T-helper 1 cell treated with Interleukin-12 subunit alpha and Interleukin-12 subunit beta and Interleukin-4 antibody, amounts not matched to agents 30 μg/mL and 1 μg/mL, for 36 hours (primary cell): ENCODE measurements at regions not wholly inside any gene's neighbourhood (a gene's known extent, or its start where the extent isn't known, plus 50 kb on each side); places are given as distances from the start of the nearest gene placed in this dataset.

Experiments
- H3K27ac Mint-ChIP-seq: one replicate; pipeline ENCODE4 v1.8.0; 2021; ENCODE audit warnings: mild to moderate bottlenecking, mixed read lengths
- H3K27me3 Mint-ChIP-seq: one replicate; pipeline ENCODE4 v1.8.0; 2021; ENCODE audit warnings: low read depth, mixed read lengths
- H3K36me3 Mint-ChIP-seq: one replicate; pipeline ENCODE4 v1.8.0; 2021; ENCODE audit warnings: low read depth, mixed read lengths
- H3K4me1 Mint-ChIP-seq: one replicate; pipeline ENCODE4 v1.8.0; 2021; ENCODE audit warnings: low read depth, mixed read lengths
- H3K4me3 Mint-ChIP-seq: one replicate; pipeline ENCODE4 v1.8.0; 2021; ENCODE audit warnings: mild to moderate bottlenecking, moderate library complexity, mixed read lengths
- H3K9me3 Mint-ChIP-seq: one replicate; pipeline ENCODE4 v1.8.0; 2021; ENCODE audit warnings: mixed read lengths

DNA sequence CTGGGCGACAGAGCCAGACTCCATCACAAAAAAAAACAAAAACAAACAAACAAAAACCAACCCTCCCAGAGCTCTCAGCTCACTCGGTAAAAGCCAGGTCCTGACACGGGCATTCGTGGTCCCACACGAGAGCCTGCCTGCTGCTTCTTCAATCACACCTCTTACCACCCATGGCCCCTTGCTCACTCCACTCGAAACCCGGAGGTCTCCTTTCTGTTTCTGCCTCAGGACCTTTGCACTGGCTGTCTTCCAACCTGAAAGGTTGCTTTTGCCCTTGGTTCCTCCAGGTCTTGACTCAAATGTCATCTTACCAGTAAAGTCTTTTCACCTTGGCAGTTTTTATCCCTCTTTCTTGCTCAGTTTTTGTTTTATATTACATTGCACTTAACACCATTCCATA, 169.6 kb downstream of the EVX1 start:
- Mint-ChIP-seq H3K4me3 (no peak overlapping the region), H3K27me3 (no peaks in the 10 kb centered on the region), H3K36me3 (no peaks in the 10 kb centered on the region)

GRCh38 chr7:27418541-27418940, 175.9 kb downstream of the EVX1 start:
- no peak overlapping the region for H3K4me3 Mint-ChIP-seq

More for the DNA sequence above, 169.6 kb downstream of the EVX1 start:
- Mint-ChIP-seq H3K27ac (no peak overlapping the region), H3K4me1 (no peaks in the 10 kb centered on the region), H3K9me3 (no peaks in the 10 kb centered on the region)

DNA sequence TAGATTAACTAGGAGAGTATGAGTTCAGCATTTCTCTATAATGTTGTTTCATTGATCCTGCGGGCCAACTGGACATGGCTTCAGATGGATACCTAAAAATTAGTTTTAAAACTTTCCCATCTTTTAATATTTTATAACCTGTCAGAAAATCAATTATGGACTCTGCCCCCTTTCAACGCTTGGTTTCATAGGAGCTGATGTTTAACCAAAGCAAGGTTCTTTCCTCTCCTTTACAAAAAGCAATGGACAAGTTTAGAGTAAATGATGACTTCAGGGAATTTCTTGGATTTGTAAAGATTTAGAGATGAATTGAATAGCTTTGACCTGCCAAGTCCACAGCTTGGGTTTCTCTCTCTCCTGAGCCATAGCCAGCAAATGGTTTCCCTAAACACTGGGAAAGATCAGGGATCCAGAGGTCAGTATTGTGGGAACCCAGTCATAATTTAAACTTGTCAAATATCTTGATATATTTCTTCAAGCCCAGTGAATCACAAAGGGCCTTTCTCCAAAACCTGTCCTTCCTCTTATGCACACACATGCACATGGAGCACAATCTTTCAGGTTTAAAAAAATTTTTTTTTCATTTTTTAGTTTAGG, 177.1 kb downstream of the EVX1 start:
- Mint-ChIP-seq H3K9me3 (no peaks in the 10 kb centered on the region), H3K36me3 (no peaks in the 10 kb centered on the region)

More at GRCh38 chr7:27418541-27418940, 175.9 kb downstream of the EVX1 start:
- Mint-ChIP-seq H3K27me3 (no peaks in the 10 kb centered on the region), H3K4me1 (no peaks in the 10 kb centered on the region), H3K27ac (no peak overlapping the region), H3K36me3 (no peaks in the 10 kb centered on the region), H3K9me3 (no peaks in the 10 kb centered on the region)

DNA sequence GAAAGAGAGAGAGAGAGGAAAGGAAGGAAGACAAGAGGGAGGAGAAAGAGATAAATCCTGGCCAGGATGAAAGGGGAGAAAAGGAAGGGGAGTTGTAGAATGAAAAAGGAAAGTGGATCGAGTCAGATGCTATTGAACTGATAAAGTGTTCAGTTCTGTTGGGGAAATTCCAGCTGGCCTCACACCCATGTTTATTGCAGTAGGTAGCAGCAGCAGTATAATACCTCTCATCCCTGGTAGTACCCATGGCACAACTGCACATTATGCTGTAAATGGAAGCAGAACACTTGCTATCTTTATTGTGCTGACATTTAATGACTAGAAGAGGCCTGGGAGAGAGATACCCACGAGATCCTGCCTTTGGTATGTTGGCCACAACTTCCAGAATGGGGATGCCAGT, 178.1 kb downstream of the EVX1 start:
- H3K4me1 Mint-ChIP-seq: no peaks in the 10 kb centered on the region
- H3K27me3 Mint-ChIP-seq: no peaks in the 10 kb centered on the region
- no peak overlapping the region for H3K27ac Mint-ChIP-seq
- no peaks in the 10 kb centered on the region for H3K36me3 Mint-ChIP-seq
- H3K9me3 Mint-ChIP-seq: no peaks in the 10 kb centered on the region
- no peak overlapping the region for H3K4me3 Mint-ChIP-seq

More for the DNA sequence above, 177.1 kb downstream of the EVX1 start:
- H3K27me3 Mint-ChIP-seq: no peaks in the 10 kb centered on the region
- H3K27ac Mint-ChIP-seq: no peak overlapping the region
- H3K4me3 Mint-ChIP-seq: no peak overlapping the region
- no peaks in the 10 kb centered on the region for H3K4me1 Mint-ChIP-seq

DNA sequence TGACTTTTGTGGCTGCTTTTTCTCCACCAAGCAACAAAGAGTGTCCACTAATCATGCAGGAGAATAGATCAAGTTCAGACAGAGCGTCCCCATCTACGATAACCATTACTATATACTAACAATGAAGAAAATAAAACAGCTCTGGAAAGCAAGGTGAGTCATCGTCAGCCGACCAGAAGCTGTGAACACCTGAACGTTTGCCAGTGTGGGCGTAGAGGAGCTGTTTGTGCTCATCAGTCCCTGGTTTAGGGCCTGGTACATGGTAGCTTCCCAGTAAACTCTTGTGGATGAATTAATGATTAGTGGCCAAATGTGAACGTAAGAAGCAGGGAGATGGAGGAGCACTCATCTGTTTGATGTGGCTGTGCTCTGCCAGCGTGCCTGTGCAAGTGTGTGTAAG, 180.7 kb downstream of the EVX1 start:
- Mint-ChIP-seq H3K27ac (no peak overlapping the region), H3K4me3 (no peak overlapping the region), H3K36me3 (no peaks in the 10 kb centered on the region), H3K4me1 (no peaks in the 10 kb centered on the region), H3K9me3 (no peaks in the 10 kb centered on the region), H3K27me3 (no peaks in the 10 kb centered on the region)

- Mint-ChIP-seq H3K4me3 (no peak overlapping the region), H3K36me3 (no peaks in the 10 kb centered on the region), H3K9me3 (no peaks in the 10 kb centered on the region), H3K27me3 (no peaks in the 10 kb centered on the region), H3K27ac (no peak overlapping the region), H3K4me1 (no peaks in the 10 kb centered on the region)
Observed at GRCh38 chr7:27423821-27424220, 181.2 kb downstream of the EVX1 start.

- Mint-ChIP-seq H3K36me3 (no peaks in the 10 kb centered on the region), H3K4me3 (no peak overlapping the region), H3K9me3 (no peaks in the 10 kb centered on the region), H3K4me1 (no peaks in the 10 kb centered on the region), H3K27me3 (no peaks in the 10 kb centered on the region), H3K27ac (no peak overlapping the region)
Observed at GRCh38 chr7:27424231-27424630, 181.6 kb downstream of the EVX1 start.

GRCh38 chr7:27424749-27425148, 182.1 kb downstream of the EVX1 start:
- Mint-ChIP-seq H3K27me3 (no peaks in the 10 kb centered on the region), H3K4me1 (no peaks in the 10 kb centered on the region), H3K4me3 (no peak overlapping the region), H3K27ac (no peak overlapping the region), H3K36me3 (no peaks in the 10 kb centered on the region), H3K9me3 (no peaks in the 10 kb centered on the region)

DNA sequence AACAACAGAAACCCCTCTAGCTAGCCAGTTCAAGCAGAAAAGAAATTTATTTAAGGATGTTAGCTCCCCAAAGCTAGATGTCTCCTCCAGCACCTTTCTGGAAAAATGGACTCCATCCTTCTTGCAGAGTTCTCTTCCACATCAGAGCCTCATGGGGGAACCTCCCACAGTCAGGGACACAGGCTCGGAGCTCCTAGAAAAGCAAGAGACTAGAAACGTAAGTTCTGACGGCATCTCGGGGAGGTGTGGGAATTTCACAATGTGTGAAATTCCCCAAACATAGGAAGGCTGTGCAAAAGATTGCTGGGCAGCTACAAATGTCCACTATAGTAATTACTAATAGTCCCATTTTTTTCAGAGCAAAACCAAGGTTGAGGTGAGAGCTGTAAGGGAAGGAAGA, 184.8 kb downstream of the EVX1 start:
- Mint-ChIP-seq H3K4me3 (no peak overlapping the region), H3K27me3 (no peaks in the 10 kb centered on the region), H3K27ac (no peak overlapping the region), H3K9me3 (no peaks in the 10 kb centered on the region), H3K4me1 (no peaks in the 10 kb centered on the region), H3K36me3 (no peaks in the 10 kb centered on the region)

DNA sequence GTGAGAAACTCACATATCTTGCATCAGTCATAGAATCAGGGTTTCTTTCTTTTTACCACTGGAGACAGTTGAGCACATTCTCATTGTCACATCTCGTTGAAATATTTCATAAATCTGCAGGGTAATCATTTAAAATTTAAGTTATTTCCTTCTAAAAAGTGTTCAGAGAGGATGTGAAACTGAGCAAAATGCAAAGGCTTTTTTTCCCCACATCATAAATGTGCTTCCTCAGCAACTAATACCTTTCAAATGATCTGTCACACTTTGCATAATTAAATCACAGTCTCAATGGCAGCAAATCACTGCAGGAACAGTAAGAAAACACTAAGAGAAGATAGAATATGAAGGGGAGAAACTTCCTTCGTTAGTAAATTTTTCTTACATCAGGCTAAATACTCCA, 187.5 kb downstream of the EVX1 start:
- Mint-ChIP-seq H3K27ac (no peak overlapping the region), H3K4me3 (no peak overlapping the region), H3K4me1 (no peaks in the 10 kb centered on the region), H3K9me3 (no peaks in the 10 kb centered on the region), H3K36me3 (no peaks in the 10 kb centered on the region), H3K27me3 (no peaks in the 10 kb centered on the region)

- Mint-ChIP-seq H3K27ac (no peak overlapping the region), H3K36me3 (no peaks in the 10 kb centered on the region), H3K4me1 (no peaks in the 10 kb centered on the region), H3K4me3 (no peak overlapping the region), H3K27me3 (no peaks in the 10 kb centered on the region), H3K9me3 (no peaks in the 10 kb centered on the region)
Observed at GRCh38 chr7:27431465-27431864, 188.9 kb downstream of the EVX1 start.

DNA sequence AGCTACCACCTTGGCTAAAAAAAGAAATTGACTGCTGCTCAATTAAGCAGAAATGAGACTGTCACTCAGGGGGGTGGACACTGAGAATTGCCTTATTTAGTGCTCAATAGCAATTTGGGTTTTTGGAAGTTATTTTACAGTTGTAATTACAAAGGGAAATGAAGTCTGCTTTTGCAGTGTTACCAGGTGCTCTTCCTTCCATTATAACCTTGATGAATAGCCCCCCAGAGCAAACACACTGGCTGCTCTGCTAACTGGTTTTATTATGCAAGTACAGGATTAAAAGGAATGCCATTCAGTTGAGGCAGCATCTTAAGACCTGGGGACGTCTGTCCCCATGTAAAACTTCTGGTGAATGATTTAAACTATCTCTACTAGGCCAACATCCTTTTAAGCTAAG, 191.0 kb downstream of the EVX1 start:
- no peak overlapping the region for H3K4me3 Mint-ChIP-seq
- H3K27me3 Mint-ChIP-seq: no peaks in the 10 kb centered on the region
- no peaks in the 10 kb centered on the region for H3K9me3 Mint-ChIP-seq
- no peaks in the 10 kb centered on the region for H3K36me3 Mint-ChIP-seq
- H3K4me1 Mint-ChIP-seq: no peaks in the 10 kb centered on the region
- no peak overlapping the region for H3K27ac Mint-ChIP-seq

GRCh38 chr7:27434756-27435400, 192.3 kb downstream of the EVX1 start:
- no peak overlapping the region for H3K4me3 Mint-ChIP-seq
- no peaks in the 10 kb centered on the region for H3K36me3 Mint-ChIP-seq
- H3K9me3 Mint-ChIP-seq: no peaks in the 10 kb centered on the region
- peaks cover 5% of the 10 kb centered on the region for H3K27me3 Mint-ChIP-seq
- H3K4me1 Mint-ChIP-seq: no peaks in the 10 kb centered on the region
- H3K27ac Mint-ChIP-seq: no peak overlapping the region

DNA sequence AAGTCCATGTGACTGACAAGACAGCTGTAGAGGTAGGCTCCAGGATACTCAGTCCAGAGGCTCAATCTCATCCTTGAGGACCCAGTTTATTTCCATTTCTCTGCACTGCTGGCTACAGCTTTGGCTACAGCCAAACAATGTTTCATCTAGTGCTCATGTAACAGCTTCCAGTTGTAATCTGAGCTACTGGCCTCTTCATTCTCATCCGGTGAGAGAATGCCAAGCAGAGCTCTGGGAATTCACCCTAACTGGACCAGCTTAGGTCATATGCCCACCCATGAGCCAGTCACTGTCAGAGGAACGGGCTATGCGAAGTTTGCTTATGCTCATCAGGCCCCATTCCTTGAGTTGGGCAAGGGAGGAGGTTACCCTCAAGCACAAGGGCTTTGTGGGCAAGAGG, 192.9 kb downstream of the EVX1 start:
- Mint-ChIP-seq H3K4me1 (no peaks in the 10 kb centered on the region), H3K4me3 (no peak overlapping the region), H3K9me3 (no peaks in the 10 kb centered on the region), H3K36me3 (no peaks in the 10 kb centered on the region), H3K27me3 (peaks cover 5% of the 10 kb centered on the region), H3K27ac (no peak overlapping the region)

DNA sequence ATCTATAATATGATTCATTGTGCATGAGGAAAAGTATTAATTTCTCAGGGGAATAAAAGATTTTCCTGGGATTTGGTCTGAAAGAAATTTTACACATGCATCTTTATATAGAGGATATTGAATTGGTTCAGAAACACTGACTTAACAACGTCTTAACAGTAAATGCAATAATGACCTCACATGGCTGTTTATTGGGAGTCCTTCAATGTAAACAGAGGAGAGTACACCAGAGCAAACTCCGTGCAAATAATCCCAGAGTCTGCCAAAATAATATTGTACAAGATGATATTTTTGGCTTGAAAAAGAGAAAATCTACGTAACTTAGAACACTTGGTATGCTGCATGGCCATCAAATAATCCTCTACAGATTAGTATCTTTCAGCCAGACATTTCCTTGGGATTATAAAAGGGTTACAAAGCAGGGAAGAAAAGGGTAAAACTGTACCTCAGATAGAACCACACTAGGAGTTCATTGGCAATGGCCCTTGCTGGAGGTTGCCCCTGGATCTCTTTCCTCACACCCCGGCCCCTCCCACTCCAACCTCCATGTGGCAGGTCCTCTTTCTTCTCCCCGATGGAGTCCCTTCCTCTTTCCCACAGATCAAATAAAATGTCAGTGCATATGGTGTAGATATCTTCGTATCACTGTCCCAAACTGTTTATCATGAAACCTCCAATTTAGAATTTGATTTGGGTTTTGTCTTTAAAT, 196.4 kb downstream of the EVX1 start:
- no peak overlapping the region for H3K27ac Mint-ChIP-seq
- no peaks in the 10 kb centered on the region for H3K4me1 Mint-ChIP-seq
- peaks cover 8% of the 10 kb centered on the region for H3K27me3 Mint-ChIP-seq
- H3K36me3 Mint-ChIP-seq: no peaks in the 10 kb centered on the region
- no peak overlapping the region for H3K4me3 Mint-ChIP-seq
- no peaks in the 10 kb centered on the region for H3K9me3 Mint-ChIP-seq
